Vagina (tissue), 2 donors: ENCODE measurements at regions not wholly inside any gene's neighbourhood (a gene's known extent, or its start where the extent isn't known, plus 50 kb on each side); places are given as distances from the start of the nearest gene placed in this dataset.

Source experiments
- DNase-seq, 2 donors: peaks; one replicate each; pipeline ENCODE4 v3.0.0-alpha.2; 2017; ENCODE audit errors: extremely low spot score in 2 of 2
- H3K27ac ChIP-seq: fragments of 200-600 bp; sonication (generic); one replicate; pipeline ENCODE4 v1.5.1; 2019
- H3K27me3 ChIP-seq: fragments of 200-600 bp; sonication (generic); one replicate; pipeline ENCODE4 v1.5.1; 2019
- H3K36me3 ChIP-seq, 2 donors: fragments of 200-600 bp; sonication (generic); one replicate each; pipeline ENCODE4 v1.5.1; 2017 to 2019
- H3K4me1 ChIP-seq: fragments of 200-600 bp; sonication (generic); one replicate; pipeline ENCODE4 v1.5.1; 2019
- H3K4me3 ChIP-seq, 2 donors: fragments of 200-600 bp; sonication (generic); 1 replicate in 1 of 2; 2 replicates in 1 of 2; pipeline ENCODE4 v1.5.1; 2016 to 2019
- H3K9me3 ChIP-seq: fragments of 200-600 bp; sonication (generic); one replicate; pipeline ENCODE4 v1.5.1; 2019
- POLR2A ChIP-seq, 2 donors: fragments of 450-650 bp; IDR thresholded peaks; one replicate each; pipeline ENCODE4 v1.6.1; 2017; ENCODE audit warnings: antibody characterized with exemption in 2 of 2, mild to moderate bottlenecking in 2 of 2, moderate library complexity in 2 of 2
- POLR2AphosphoS5 ChIP-seq, 2 donors: sonication (generic); formaldehyde crosslinking; IDR thresholded peaks; one replicate each; pipeline ENCODE4 v1.9.0; 2017; ENCODE audit warnings: antibody characterized with exemption in 2 of 2, mild to moderate bottlenecking in 2 of 2, low read depth in 1 of 2; ENCODE audit not compliant: insufficient read depth in 1 of 2
- intact Hi-C: fragments of 100-400 bp; cut with DNase I; formaldehyde crosslinking; loops from one replicate; pipeline ENCODE4 v1.15.1; 2023
- TF ChIP-seq, protein P1 (sequence below), 3 experiments: fragments of 450-650 bp in 2 of 3; fragments of 200-600 bp in 1 of 3; sonication (generic) in 1 of 3; IDR thresholded peaks; one replicate each; pipeline ENCODE4 v1.5.1; 2017 to 2019; ENCODE audit warnings: antibody characterized with exemption in 3 of 3, mild to moderate bottlenecking in 2 of 3, moderate library complexity in 2 of 3

DNA sequence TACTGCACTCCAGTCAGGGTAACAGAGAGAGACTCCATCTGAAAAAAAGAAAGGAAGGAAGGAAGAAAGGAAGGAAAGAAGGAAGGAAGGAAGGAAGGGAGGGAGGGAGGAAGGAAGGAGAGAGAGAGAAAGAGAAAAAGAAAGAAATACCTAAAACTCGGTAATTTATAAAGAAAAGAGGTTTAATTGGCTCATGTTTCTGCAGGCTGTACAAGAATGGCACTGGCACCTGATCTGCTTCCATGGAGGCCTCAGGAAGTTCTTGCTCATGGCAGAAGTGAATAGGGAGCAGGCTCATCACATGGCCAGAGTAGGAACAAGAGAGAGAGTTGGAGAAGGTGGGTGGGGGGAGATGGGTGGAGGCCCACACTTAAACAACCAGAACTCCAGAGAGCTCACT is 215.2 kb upstream of the IRX3 start:
- intact Hi-C loops, result no loop called here
- TF ChIP-seq POLR2A (IDR thresholded peaks at IDR 0.05) (no peak), POLR2AphosphoS5 (IDR thresholded peaks at IDR 0.05; ENCODE audit: insufficient read depth in 1 of 2, low read depth in 1 of 2) (no peak)
- TF ChIP-seq, protein P1, sequence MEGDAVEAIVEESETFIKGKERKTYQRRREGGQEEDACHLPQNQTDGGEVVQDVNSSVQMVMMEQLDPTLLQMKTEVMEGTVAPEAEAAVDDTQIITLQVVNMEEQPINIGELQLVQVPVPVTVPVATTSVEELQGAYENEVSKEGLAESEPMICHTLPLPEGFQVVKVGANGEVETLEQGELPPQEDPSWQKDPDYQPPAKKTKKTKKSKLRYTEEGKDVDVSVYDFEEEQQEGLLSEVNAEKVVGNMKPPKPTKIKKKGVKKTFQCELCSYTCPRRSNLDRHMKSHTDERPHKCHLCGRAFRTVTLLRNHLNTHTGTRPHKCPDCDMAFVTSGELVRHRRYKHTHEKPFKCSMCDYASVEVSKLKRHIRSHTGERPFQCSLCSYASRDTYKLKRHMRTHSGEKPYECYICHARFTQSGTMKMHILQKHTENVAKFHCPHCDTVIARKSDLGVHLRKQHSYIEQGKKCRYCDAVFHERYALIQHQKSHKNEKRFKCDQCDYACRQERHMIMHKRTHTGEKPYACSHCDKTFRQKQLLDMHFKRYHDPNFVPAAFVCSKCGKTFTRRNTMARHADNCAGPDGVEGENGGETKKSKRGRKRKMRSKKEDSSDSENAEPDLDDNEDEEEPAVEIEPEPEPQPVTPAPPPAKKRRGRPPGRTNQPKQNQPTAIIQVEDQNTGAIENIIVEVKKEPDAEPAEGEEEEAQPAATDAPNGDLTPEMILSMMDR (IDR thresholded peaks at IDR 0.05), result no peak

GRCh38 chr16:54493594-54493993 is 207.0 kb upstream of the IRX3 start:
- Histone ChIP-seq H3K4me3 (no peak overlapping the region), H3K4me1 (no peaks in the 10 kb centered on the region), H3K36me3 (no peaks in the 10 kb centered on the region), H3K27me3 (no peaks in the 10 kb centered on the region), H3K27ac (no peak overlapping the region), H3K9me3 (no peaks in the 10 kb centered on the region)
- DNase-seq, result no peak
- TF ChIP-seq, protein P1 (IDR thresholded peaks at IDR 0.05), result no peak
- intact Hi-C loops, result no loop called here

More for the DNA sequence above, 215.2 kb upstream of the IRX3 start:
- H3K27ac ChIP-seq, result no peak overlapping the region
- H3K9me3 ChIP-seq, result no peaks in the 10 kb centered on the region
- DNase-seq, result no peak
- peaks cover 7% of the 10 kb centered on the region for H3K4me1 ChIP-seq
- H3K36me3 ChIP-seq, result no peaks in the 10 kb centered on the region
- no peak overlapping the region for H3K4me3 ChIP-seq
- H3K27me3 ChIP-seq, result no peaks in the 10 kb centered on the region

DNA sequence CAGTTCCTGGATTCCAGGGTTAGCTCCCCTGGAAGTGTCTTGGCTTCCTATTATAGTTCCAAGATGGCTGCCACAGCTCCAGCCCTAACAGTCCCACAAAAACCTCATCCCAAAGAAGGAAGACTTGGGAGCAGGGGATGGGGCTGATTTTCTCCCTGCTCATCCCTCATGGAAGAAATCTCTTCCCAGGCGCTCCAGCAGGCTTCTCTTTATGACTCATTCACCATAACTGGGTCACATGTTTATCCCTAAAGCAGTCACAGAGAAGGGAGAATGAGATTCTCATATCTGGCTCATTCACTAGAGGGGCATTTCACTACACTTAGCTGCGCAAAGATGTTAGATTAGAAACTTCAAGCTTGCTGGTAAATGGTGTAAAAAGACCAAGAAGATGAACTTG is 206.5 kb upstream of the IRX3 start:
- Histone ChIP-seq H3K4me3 (no peak overlapping the region), H3K36me3 (no peaks in the 10 kb centered on the region), H3K27me3 (no peaks in the 10 kb centered on the region), H3K27ac (no peak overlapping the region), H3K9me3 (no peaks in the 10 kb centered on the region), H3K4me1 (no peaks in the 10 kb centered on the region)
- intact Hi-C loops, result no loop called here
- no peak for DNase-seq
- TF ChIP-seq POLR2A (IDR thresholded peaks at IDR 0.05) (no peak), POLR2AphosphoS5 (IDR thresholded peaks at IDR 0.05; ENCODE audit: insufficient read depth in 1 of 2, low read depth in 1 of 2) (no peak)
- TF ChIP-seq, protein P1 (IDR thresholded peaks at IDR 0.05), result no peak

- TF ChIP-seq POLR2AphosphoS5 (IDR thresholded peaks at IDR 0.05; ENCODE audit: insufficient read depth in 1 of 2, low read depth in 1 of 2), result no peak
- TF ChIP-seq POLR2A (IDR thresholded peaks at IDR 0.05), result no peak
- TF ChIP-seq, protein P1 (IDR thresholded peaks at IDR 0.05), result no peak
- Histone ChIP-seq H3K27ac (no peak overlapping the region), H3K4me1 (no peaks in the 10 kb centered on the region), H3K4me3 (no peak overlapping the region), H3K9me3 (no peaks in the 10 kb centered on the region), H3K27me3 (no peaks in the 10 kb centered on the region), H3K36me3 (no peaks in the 10 kb centered on the region)
- intact Hi-C loops, result no loop called here
- DNase-seq, result no peak
Measured at GRCh38 chr16:54490112-54490488, 203.5 kb upstream of the IRX3 start.

DNA sequence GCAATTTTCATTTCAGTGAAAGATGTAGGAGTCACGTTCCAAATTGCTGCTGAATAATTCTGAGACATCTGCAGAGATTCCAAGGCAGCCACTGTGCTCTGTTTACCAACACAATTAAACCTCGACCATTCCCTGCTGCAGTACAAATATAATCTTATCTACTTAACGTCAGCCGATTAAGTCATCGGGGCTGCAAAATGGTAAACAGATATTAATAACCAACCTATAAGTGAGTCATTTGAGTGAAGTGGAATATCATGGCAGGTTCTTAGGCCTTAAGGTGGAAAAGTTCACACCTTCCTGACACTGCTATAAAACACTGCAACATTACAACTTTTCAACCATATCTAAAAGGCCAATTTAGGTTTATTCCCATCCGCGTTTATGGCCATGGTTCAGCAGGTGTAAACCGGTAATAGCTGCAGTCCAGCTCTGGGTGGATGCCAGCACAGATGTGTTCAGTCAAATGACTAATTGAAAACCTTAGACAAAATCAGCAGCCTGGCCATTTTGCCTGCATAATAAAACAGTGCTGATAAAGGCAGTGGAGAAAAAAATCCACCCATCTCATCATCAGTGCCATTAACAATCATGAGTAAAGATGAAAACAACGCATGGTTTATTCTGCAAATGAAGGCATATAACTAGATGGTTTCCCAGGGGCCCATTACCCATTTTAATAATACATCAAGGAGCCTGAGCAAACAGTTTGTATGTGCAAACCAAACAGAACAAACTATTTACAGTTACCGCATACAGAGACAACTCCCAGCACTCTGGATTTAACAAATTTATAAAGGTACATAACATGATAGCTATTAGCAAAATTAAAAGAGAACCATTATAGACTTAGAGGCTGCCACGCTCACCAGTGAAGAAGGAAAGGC is 202.9 kb upstream of the IRX3 start:
- no peaks in the 10 kb centered on the region for H3K27me3 ChIP-seq
- H3K36me3 ChIP-seq, result no peaks in the 10 kb centered on the region
- TF ChIP-seq, protein P1 (IDR thresholded peaks at IDR 0.05), result no peak
- TF ChIP-seq POLR2AphosphoS5 (IDR thresholded peaks at IDR 0.05; ENCODE audit: insufficient read depth in 1 of 2, low read depth in 1 of 2) (no peak), POLR2A (IDR thresholded peaks at IDR 0.05) (no peak)
- no peak overlapping the region for H3K27ac ChIP-seq
- DNase-seq, result no peak
- H3K9me3 ChIP-seq, result no peaks in the 10 kb centered on the region
- intact Hi-C loops, result no loop called here
- no peak overlapping the region for H3K4me3 ChIP-seq
- no peaks in the 10 kb centered on the region for H3K4me1 ChIP-seq
